ENCODE measurements at regions not wholly inside any gene's neighbourhood (a gene's known extent, or its start where the extent isn't known, plus 50 kb on each side); places are given as distances from the start of the nearest gene placed in this dataset.

GRCh38 chr16:17563323-17564091 lies 92.7 kb upstream of the XYLT1 start:
- intact Hi-C loops (cut with DNase I) = no loop called here
- no peaks in the 10 kb centered on the region for H3K4me1 ChIP-seq
- DNase-seq = no peak
- H3K9me3 ChIP-seq = no peaks in the 10 kb centered on the region
- no peak overlapping the region for H3K4me3 ChIP-seq
- TF ChIP-seq CTCF (IDR thresholded peaks at IDR 0.05) = no peak
- H3K36me3 ChIP-seq = no peaks in the 10 kb centered on the region
- H3K27ac ChIP-seq = no peak overlapping the region
- no peaks in the 10 kb centered on the region for H3K27me3 ChIP-seq
- H3K9ac ChIP-seq (ENCODE audit: low read depth in 2 of 2, low read length in 2 of 2) = no peak overlapping the region

- Histone ChIP-seq H3K36me3 (no peaks in the 10 kb centered on the region), H3K4me1 (no peaks in the 10 kb centered on the region)
- intact Hi-C loops (cut with DNase I) = no loop called here
Measured at GRCh38 chr16:17561056-17561455, 90.3 kb upstream of the XYLT1 start.

GRCh38 chr16:17560548-17560947 lies 89.8 kb upstream of the XYLT1 start:
- DNase-seq = no peak
- intact Hi-C loops (cut with DNase I) = no loop called here
- no peaks in the 10 kb centered on the region for H3K36me3 ChIP-seq
- no peaks in the 10 kb centered on the region for H3K4me1 ChIP-seq
- no peak overlapping the region for H3K27ac ChIP-seq
- TF ChIP-seq CTCF (IDR thresholded peaks at IDR 0.05) = no peak
- no peak overlapping the region for H3K9ac ChIP-seq (ENCODE audit: low read depth in 2 of 2, low read length in 2 of 2)
- no peaks in the 10 kb centered on the region for H3K27me3 ChIP-seq
- H3K4me3 ChIP-seq = no peak overlapping the region
- no peaks in the 10 kb centered on the region for H3K9me3 ChIP-seq

More at GRCh38 chr16:17561056-17561455, 90.3 kb upstream of the XYLT1 start:
- no peak for DNase-seq
- Histone ChIP-seq H3K9me3 (no peaks in the 10 kb centered on the region), H3K27me3 (no peaks in the 10 kb centered on the region), H3K4me3 (no peak overlapping the region), H3K9ac (ENCODE audit: low read depth in 2 of 2, low read length in 2 of 2) (no peak overlapping the region), H3K27ac (no peak overlapping the region)
- TF ChIP-seq CTCF (IDR thresholded peaks at IDR 0.05) = no peak

- no peaks in the 10 kb centered on the region for H3K9me3 ChIP-seq
- intact Hi-C loops (cut with DNase I) = no loop called here
- no peak overlapping the region for H3K4me3 ChIP-seq
- no peaks in the 10 kb centered on the region for H3K36me3 ChIP-seq
- no peak overlapping the region for H3K27ac ChIP-seq
- DNase-seq = no peak
- TF ChIP-seq CTCF (IDR thresholded peaks at IDR 0.05) = no peak
- H3K9ac ChIP-seq (ENCODE audit: low read depth in 2 of 2, low read length in 2 of 2) = no peak overlapping the region
- H3K27me3 ChIP-seq = no peaks in the 10 kb centered on the region
- H3K4me1 ChIP-seq = no peaks in the 10 kb centered on the region
Measured at GRCh38 chr16:17559394-17559793, 88.6 kb upstream of the XYLT1 start.

GRCh38 chr16:17557949-17558348 lies 87.2 kb upstream of the XYLT1 start:
- H3K27me3 ChIP-seq = no peaks in the 10 kb centered on the region
- no peak overlapping the region for H3K27ac ChIP-seq
- intact Hi-C loops (cut with DNase I) = no loop called here
- H3K4me1 ChIP-seq = no peaks in the 10 kb centered on the region
- no peaks in the 10 kb centered on the region for H3K9me3 ChIP-seq
- no peak for TF ChIP-seq CTCF (IDR thresholded peaks at IDR 0.05)
- no peaks in the 10 kb centered on the region for H3K36me3 ChIP-seq
- no peak overlapping the region for H3K4me3 ChIP-seq
- DNase-seq = no peak
- H3K9ac ChIP-seq (ENCODE audit: low read depth in 2 of 2, low read length in 2 of 2) = no peak overlapping the region
